CD4-positive, alpha-beta T cell treated with Interleukin-17A for 4 hours (primary cell): ENCODE measurements at regions not wholly inside any gene's neighbourhood (a gene's known extent, or its start where the extent isn't known, plus 50 kb on each side); places are given as distances from the start of the nearest gene placed in this dataset.

ENCODE experiments used
- DNase-seq: peaks from one replicate; pipeline ENCODE4 v3.0.0-alpha.2; 2020; ENCODE audit warnings: mixed read lengths

GRCh38 chr6:141364232-141364631 is 768.5 kb upstream of the GJE1 start:
- no peak for DNase-seq

- DNase-seq, result no peak
Observed at GRCh38 chr6:141361559-141361958, 771.2 kb upstream of the GJE1 start.

- DNase-seq, result no peak
Observed at GRCh38 chr6:141359953-141360352, 772.8 kb upstream of the GJE1 start.

- DNase-seq, result no peak
Observed at GRCh38 chr6:141354191-141354955, 778.4 kb upstream of the GJE1 start.

DNA sequence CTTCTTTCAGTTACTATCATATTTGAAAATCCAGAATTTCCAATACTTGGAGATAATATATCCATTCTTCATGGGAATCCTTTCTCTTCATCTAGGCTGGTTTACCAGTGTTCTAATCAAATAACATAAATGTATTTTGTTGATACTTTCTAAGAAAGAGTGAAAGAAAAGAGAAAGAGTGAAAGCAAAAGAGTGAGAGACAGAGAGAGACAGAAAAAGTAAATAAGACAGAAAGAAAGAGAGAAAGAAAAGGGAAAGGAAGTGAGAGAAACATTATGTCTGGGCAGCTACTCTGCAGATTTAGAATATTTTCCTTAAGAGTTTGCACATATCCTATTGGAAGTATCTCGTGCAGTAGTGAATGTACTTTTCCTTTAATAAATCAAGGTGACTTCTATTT is 781.0 kb upstream of the GJE1 start:
- no peak for DNase-seq

DNA sequence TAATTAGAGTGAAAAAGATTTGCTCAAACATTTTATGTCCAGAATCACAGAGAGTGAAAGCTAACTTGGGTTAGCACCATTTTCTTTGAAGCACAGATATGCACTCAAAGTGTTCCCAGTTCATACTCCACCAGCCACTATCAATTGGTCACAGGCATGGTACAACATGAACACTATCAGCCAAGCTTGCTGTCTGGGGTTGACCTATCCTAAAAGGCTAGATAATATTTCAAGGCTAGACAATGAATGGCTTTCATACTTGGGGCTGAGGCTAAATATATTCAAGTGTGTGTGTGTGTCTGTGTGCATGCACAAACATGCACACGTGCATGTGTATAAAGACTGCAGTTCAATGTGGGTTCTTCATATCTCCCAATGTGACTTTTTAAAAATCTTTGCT is 783.0 kb upstream of the GJE1 start:
- DNase-seq, result no peak

- no peak for DNase-seq
Observed at GRCh38 chr6:141347906-141348492, 784.7 kb upstream of the GJE1 start.

GRCh38 chr6:141347086-141347485 is 785.6 kb upstream of the GJE1 start:
- no peak for DNase-seq

GRCh38 chr6:141346535-141346934 is 786.2 kb upstream of the GJE1 start:
- DNase-seq, result no peak

- DNase-seq, result no peak
Observed at GRCh38 chr6:141337191-141337590, 795.5 kb upstream of the GJE1 start.

DNA sequence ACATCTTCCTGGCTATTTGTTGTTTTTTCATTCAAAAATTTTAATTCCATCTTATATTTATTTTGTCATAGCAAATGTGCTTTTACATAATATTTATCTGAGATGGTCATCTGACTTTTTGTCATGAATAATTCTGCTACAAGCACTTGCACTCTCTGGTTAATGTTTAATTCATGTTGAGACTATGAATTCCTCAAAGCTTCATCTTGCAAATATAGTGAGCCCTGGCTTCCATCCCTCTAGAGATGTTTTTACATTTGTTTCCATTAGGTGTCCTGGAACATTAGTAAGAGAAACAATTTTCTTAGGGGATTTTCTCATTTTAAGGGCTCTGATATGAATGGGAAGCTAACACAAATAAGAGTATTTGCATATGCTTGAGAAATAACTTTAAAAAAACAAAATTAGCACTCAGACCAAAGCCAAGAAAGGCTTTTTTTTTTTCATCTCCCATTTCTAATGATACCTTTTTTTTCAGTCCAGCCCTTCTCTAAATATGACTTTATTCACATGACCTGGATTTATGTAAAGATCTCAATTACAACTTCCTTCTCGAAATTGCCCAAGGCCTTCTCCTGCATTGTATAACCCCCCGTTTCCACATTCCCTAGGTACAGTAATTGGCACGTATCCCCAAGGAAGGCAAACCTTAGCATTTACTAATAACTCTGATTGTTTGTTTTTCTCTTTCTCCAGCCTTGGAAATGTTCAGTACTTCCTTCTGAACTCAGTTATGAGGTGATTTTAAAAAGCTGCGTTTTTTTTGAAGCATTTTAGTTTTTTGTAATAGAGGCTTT is 797.0 kb upstream of the GJE1 start:
- no peak for DNase-seq

GRCh38 chr6:141326925-141327324 is 805.8 kb upstream of the GJE1 start:
- DNase-seq, result no peak

- peak; percentile 23 for DNase-seq
Observed at GRCh38 chr6:141326426-141326825, 806.3 kb upstream of the GJE1 start.

DNA sequence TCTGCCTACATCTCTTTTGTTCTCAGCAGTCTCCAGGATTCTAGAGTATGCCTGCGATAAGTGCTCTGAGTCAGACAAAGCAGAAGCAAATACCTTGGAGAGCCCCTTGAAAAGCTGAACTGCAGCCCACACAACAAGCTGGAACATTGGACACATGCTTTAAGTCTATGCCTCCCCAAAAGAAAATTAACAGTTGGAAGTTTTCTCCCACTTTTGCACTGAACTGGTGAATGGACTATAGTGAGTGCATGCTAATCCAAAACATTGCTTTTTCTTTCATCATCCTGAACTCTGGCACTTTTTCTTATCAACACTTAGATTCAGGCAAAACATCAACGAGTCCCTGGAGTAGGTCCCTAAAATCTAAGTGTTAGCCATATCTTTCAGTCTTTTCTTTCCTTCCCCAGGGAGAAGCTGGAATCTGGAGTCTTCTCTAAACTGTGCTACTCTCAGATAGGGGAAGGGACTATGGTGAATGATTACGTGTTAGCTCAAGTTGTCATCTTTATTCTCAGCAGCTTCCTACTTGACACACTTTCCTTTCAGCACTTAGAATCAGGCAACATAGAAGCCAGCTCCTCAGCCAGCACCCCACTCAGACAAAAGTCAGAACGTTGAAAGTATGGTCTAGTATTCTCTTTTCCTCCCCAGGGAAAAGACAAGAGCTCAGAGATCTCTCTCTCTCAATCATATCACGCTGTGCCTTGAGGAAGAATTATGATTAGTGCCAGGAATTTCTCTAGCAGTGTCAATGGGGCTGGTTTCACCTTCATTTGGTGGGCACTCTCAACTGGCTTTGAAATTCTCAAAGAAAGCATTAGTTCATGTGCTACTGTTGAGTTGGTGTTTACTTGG is 811.0 kb upstream of the GJE1 start:
- no peak for DNase-seq

DNA sequence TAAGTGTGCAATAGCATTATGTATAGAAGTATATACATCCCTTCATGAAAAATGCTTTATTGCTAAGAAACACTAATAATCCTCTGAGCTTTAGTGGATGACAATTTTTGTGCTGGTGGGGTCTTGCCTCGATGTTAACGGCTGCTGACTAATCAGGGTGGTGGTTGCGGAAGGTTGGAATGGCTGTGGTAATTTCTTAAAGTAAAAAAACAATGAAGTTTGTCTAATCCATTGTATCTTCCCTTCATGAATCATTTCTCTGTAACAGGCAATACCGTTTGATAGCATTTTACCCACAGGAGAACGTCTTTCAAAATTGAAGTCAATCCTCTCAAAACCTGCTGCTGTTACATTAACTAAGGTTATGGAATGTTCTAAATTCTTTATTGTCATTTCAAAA is 816.5 kb upstream of the GJE1 start:
- DNase-seq, result no peak

DNA sequence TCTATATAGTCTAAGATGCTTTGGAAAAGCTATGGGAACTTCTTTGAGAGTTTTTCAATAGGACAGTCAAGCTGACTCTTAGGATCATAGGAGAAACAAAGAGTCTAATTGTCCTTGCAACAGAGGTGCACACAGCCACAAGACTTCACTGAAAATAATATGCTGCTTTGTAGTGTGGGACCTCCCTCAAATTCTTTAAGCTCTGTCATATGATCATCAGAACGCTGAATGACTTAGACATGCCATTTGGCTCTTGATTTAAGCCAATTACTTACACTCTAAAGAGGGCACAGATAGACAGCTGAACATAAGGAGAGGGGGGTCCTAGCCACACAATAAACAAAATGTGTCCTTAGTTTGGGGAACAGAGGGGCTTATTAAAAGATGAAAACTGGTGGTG is 818.7 kb upstream of the GJE1 start:
- no peak for DNase-seq

DNA sequence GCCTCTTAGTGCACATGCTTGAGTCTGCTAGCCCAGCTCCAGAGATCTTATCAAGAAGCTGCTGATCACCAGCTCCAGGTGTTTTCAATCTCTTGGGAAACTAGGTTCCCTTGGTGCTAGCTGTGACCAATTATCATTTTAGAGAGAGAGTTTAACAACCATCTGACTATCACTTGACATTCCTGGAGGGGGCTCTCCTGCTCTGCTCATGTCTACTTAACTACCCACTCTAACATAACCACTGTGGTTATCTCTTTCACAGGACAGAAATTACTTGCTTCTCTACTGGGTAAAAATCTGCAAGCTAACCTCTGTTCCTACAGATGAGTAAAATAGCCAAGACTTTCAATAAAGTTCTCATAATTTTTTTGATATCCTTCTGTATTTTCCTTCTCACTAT is 823.4 kb upstream of the GJE1 start:
- peak; percentile 8 for DNase-seq

- DNase-seq, result no peak
Observed at GRCh38 chr6:141307309-141307998, 825.3 kb upstream of the GJE1 start.

DNA sequence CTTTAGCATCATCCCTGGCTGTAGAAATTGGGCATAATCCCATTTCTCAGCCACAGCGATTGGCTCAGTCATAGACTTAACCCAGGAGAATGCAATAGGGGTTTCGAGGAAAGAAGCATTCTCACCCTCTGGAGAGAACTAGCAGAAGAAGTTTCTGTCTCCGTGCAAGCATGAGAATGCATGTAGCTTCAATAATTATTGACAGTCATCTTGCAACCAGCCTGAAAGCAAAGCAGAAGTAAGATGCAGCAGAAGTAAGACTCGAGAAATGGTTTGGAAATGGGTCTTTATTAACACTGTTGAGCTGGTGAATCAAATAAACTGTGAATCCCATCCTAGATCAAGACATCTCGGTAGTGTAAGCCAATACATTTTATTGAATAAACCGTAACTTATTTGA is 828.8 kb upstream of the GJE1 start:
- no peak for DNase-seq

- no peak for DNase-seq
Observed at GRCh38 chr6:141301779-141302178, 830.9 kb upstream of the GJE1 start.

DNA sequence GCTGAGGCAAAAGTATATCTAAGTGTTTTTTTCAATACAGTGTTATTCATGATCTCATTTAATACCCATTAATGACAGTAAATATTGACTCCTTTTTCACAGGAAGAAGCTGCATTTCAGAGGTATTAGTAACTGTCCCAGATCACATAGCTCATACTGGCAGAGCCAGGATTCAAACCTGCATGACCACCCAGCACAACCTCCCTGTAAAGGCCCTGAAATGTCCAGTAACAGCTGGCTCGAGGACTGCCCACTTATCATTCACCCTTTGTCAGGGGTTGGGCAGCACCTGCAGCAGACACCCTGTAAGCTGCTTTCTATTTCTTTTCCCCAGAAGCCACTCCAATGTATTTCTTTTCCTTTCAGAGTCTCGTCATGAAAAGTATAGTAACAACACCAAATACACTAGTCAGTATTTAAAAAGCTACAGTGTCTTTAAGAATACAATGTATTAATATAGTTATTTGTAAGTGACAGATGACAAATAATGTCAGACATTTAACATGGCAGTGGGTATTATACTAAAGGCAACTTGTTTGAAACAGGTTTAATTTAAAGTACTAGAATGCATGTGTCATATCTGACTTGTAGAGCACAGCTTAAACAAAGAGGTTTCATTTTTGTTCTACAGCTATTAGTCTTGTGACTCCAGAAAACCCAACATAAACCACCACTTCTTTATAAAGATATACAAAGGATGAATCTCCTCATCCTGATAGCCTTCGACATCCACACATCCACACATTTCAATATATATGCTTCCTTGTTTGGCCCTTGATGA is 841.6 kb upstream of the GJE1 start:
- no peak for DNase-seq

GRCh38 chr6:141288947-141289346 is 843.8 kb upstream of the GJE1 start:
- DNase-seq, result no peak
